ENCODE measurements at regions not wholly inside any gene's neighbourhood (a gene's known extent, or its start where the extent isn't known, plus 50 kb on each side); places are given as distances from the start of the nearest gene placed in this dataset.

- H3K4me3 ChIP-seq = no peak overlapping the region
- ATAC-seq (no peak), DNase-seq (no peak)
- intact Hi-C loops (cut with DNase I) = no loop called here
- no peaks in the 10 kb centered on the region for H3K9me3 ChIP-seq
- no peaks in the 10 kb centered on the region for H3K4me1 ChIP-seq
- TF ChIP-seq, protein P1, sequence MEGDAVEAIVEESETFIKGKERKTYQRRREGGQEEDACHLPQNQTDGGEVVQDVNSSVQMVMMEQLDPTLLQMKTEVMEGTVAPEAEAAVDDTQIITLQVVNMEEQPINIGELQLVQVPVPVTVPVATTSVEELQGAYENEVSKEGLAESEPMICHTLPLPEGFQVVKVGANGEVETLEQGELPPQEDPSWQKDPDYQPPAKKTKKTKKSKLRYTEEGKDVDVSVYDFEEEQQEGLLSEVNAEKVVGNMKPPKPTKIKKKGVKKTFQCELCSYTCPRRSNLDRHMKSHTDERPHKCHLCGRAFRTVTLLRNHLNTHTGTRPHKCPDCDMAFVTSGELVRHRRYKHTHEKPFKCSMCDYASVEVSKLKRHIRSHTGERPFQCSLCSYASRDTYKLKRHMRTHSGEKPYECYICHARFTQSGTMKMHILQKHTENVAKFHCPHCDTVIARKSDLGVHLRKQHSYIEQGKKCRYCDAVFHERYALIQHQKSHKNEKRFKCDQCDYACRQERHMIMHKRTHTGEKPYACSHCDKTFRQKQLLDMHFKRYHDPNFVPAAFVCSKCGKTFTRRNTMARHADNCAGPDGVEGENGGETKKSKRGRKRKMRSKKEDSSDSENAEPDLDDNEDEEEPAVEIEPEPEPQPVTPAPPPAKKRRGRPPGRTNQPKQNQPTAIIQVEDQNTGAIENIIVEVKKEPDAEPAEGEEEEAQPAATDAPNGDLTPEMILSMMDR (IDR thresholded peaks at IDR 0.05) = no peak
- H3K36me3 ChIP-seq = no peaks in the 10 kb centered on the region
- no peak overlapping the region for H3K27ac ChIP-seq
- H3K27me3 ChIP-seq = no peaks in the 10 kb centered on the region
Observed at GRCh38 chr2:22756276-22757043, 628.5 kb upstream of the KLHL29 start.

- intact Hi-C loops (cut with DNase I) = no loop called here
- Histone ChIP-seq H3K27ac (no peak overlapping the region), H3K36me3 (no peaks in the 10 kb centered on the region), H3K9me3 (peaks cover 0 to 6% of the 10 kb centered on the region in 2 donors), H3K27me3 (no peaks in the 10 kb centered on the region), H3K4me1 (no peaks in the 10 kb centered on the region), H3K4me3 (no peak overlapping the region)
- ATAC-seq (no peak), DNase-seq (no peak)
- TF ChIP-seq, protein P1 (IDR thresholded peaks at IDR 0.05) = no peak
Observed at GRCh38 chr2:22769497-22769896, 615.5 kb upstream of the KLHL29 start.

DNA sequence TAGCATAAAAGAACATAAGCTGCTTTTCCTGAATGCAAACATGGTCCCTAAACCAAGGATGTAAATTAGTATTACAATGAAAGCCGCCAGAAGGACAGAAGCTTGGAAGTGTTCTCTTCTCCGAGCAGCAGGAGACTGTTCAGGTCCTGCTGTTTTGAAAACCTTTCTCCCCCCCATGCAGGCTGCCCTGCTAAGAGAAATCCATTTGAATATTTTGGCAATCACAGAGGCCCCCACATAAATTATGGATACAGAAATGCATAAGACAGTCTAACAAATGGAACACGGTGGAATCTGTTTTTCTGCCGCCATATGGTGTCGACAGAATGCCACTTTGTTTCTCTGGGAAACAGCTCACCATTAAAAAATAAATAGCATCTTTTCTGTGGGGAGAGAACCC is 600.4 kb upstream of the KLHL29 start:
- ATAC-seq (no peak), DNase-seq (no peak)
- no peak overlapping the region for H3K4me3 ChIP-seq
- H3K27me3 ChIP-seq = no peaks in the 10 kb centered on the region
- intact Hi-C loops (cut with DNase I) = no loop called here
- no peaks in the 10 kb centered on the region for H3K36me3 ChIP-seq
- H3K9me3 ChIP-seq = peaks cover 0 to 2% of the 10 kb centered on the region in 2 donors
- H3K4me1 ChIP-seq = no peaks in the 10 kb centered on the region
- H3K27ac ChIP-seq = no peak overlapping the region
- TF ChIP-seq, protein P1 (IDR thresholded peaks at IDR 0.05) = no peak

DNA sequence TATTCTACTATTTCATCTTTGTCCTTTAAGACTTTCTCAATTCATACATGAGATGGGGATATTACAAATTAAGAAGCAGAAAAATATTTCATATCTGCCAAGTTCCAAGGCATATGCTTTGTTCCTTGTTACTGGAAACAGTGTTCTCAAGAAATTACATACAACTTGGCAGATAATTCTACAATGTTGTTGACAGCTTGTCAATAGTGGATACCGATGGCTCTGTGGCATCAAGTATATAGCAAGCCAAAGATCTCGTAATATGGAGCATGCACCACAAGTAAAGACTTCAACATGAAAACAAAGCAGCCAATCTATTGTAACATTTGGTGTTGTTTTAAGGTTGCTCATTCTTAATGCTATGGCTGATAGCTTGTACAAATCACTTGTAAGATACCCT is 598.2 kb upstream of the KLHL29 start:
- ATAC-seq = no peak
- TF ChIP-seq, protein P1 (IDR thresholded peaks at IDR 0.05) = no peak
- Histone ChIP-seq H3K4me3 (no peak overlapping the region), H3K36me3 (no peaks in the 10 kb centered on the region), H3K27me3 (no peaks in the 10 kb centered on the region), H3K27ac (no peak overlapping the region), H3K4me1 (no peaks in the 10 kb centered on the region), H3K9me3 (no peaks in the 10 kb centered on the region)
- intact Hi-C loops (cut with DNase I) = no loop called here
- DNase-seq = no peak

DNA sequence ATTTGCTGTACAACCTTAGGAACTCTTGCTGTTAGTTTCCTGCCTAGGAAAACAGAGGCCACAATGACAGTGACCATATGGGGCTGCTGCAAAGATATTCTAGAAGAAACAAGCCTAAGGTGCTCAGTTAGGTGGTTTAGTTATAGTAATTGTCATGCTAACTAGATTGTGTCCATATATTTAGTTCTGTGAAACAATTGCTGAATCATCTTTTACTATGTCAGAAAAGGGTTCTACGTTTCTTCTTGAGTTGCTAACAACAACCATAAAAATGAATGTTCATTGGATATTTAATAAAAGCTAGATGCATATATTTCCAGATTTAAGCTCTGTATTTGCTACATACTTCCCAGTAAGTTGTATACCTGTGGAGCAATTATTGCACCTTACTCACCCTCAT is 597.2 kb upstream of the KLHL29 start:
- Histone ChIP-seq H3K27ac (no peak overlapping the region), H3K4me3 (no peak overlapping the region), H3K27me3 (no peaks in the 10 kb centered on the region), H3K36me3 (no peaks in the 10 kb centered on the region), H3K4me1 (no peaks in the 10 kb centered on the region), H3K9me3 (no peaks in the 10 kb centered on the region)
- intact Hi-C loops (cut with DNase I) = no loop called here
- ATAC-seq = no peak
- TF ChIP-seq, protein P1 (IDR thresholded peaks at IDR 0.05) = no peak
- DNase-seq = no peak
